ENCODE measurements at regions not wholly inside any gene's neighbourhood (a gene's known extent, or its start where the extent isn't known, plus 50 kb on each side); places are given as distances from the start of the nearest gene placed in this dataset.

GRCh38 chr7:84682543-84682942 lies 488.0 kb upstream of the SEMA3A start:
- H3K79me2 ChIP-seq (ENCODE audit: control insufficient read depth, insufficient read depth, low read length), result no peaks in the 10 kb centered on the region
- H3K27me3 ChIP-seq (replicated peaks in 1 of 2; ENCODE audit: control insufficient read depth in 2 of 2, insufficient read depth in 2 of 2, low read length in 1 of 2), result no peaks in the 10 kb centered on the region
- ChIA-PET POLR2A (no interaction called here), SMC1A (ENCODE audit: uncharacterized antibody, unreplicated experiment) (no interaction called here), RAD21 (ENCODE audit: unreplicated experiment) (interaction anchor here (1.0 kb wide), 1 partner anchor 15 kb away, joined by 3 read pairs; no protein-coding TSS in a partner anchor), CTCF (no interaction called here)
- DNase-seq (ENCODE audit: low read depth, low spot score) (no peak), FAIRE-seq (no peak), ATAC-seq (no peak)
- H3K9me3 ChIP-seq (replicated peaks; ENCODE audit: control insufficient read depth, insufficient read depth, low read length), result no peaks in the 10 kb centered on the region
- H3K27ac ChIP-seq (ENCODE audit: control insufficient read depth, insufficient read depth), result no peak overlapping the region
- no peaks in the 10 kb centered on the region for H3K36me3 ChIP-seq (ENCODE audit: control insufficient read depth in 2 of 2, insufficient read depth in 2 of 2, low read length in 1 of 2)
- H2AFZ ChIP-seq (ENCODE audit: control insufficient read depth, low read depth, low read length), result no peak overlapping the region
- H3K4me2 ChIP-seq (ENCODE audit: control insufficient read depth, insufficient read depth), result no peak overlapping the region
- no peak overlapping the region for H3K4me3 ChIP-seq
- no peaks in the 10 kb centered on the region for H4K20me1 ChIP-seq (ENCODE audit: control insufficient read depth, insufficient read depth)
- WGBS (ENCODE audit: insufficient coverage, insufficient replicate concordance, low lambda C conversion rate, missing lambda C conversion rate), result 46% methylated on average over 2 of the region's 2 CpGs
- intact Hi-C loops (cut with micrococcal nuclease; ENCODE audit: unreplicated experiment), result no loop called here
- in situ Hi-C loops (cut with MboI), result no loop called here
- TF ChIP-seq, protein P1, sequence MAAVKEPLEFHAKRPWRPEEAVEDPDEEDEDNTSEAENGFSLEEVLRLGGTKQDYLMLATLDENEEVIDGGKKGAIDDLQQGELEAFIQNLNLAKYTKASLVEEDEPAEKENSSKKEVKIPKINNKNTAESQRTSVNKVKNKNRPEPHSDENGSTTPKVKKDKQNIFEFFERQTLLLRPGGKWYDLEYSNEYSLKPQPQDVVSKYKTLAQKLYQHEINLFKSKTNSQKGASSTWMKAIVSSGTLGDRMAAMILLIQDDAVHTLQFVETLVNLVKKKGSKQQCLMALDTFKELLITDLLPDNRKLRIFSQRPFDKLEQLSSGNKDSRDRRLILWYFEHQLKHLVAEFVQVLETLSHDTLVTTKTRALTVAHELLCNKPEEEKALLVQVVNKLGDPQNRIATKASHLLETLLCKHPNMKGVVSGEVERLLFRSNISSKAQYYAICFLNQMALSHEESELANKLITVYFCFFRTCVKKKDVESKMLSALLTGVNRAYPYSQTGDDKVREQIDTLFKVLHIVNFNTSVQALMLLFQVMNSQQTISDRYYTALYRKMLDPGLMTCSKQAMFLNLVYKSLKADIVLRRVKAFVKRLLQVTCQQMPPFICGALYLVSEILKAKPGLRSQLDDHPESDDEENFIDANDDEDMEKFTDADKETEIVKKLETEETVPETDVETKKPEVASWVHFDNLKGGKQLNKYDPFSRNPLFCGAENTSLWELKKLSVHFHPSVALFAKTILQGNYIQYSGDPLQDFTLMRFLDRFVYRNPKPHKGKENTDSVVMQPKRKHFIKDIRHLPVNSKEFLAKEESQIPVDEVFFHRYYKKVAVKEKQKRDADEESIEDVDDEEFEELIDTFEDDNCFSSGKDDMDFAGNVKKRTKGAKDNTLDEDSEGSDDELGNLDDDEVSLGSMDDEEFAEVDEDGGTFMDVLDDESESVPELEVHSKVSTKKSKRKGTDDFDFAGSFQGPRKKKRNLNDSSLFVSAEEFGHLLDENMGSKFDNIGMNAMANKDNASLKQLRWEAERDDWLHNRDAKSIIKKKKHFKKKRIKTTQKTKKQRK (IDR thresholded peaks at IDR 0.05; ENCODE audit: low read depth, low read length), result no peak
- TF ChIP-seq RELB (IDR thresholded peaks at IDR 0.05; ENCODE audit: low read depth) (no peak), JUNB (IDR thresholded peaks at IDR 0.05) (no peak), SIX5 (IDR thresholded peaks at IDR 0.05; ENCODE audit: low read depth, low read length, severe bottlenecking) (no peak), SMAD5 (IDR thresholded peaks at IDR 0.05; ENCODE audit: low read depth) (no peak), STAT3 (IDR thresholded peaks at IDR 0.05; ENCODE audit: low read depth, low read length) (no peak), EGR1 (IDR thresholded peaks at IDR 0.05; ENCODE audit: borderline replicate concordance in 1 of 2, low read depth in 2 of 2, low read length in 2 of 2) (no peak), GATAD2B (conservative IDR thresholded peaks at IDR 0.05; ENCODE audit: low read depth) (no peak), SRF (IDR thresholded peaks at IDR 0.05; ENCODE audit: low read depth in 2 of 2, low read length in 2 of 2) (no peak)
- TF ChIP-seq, protein P2, sequence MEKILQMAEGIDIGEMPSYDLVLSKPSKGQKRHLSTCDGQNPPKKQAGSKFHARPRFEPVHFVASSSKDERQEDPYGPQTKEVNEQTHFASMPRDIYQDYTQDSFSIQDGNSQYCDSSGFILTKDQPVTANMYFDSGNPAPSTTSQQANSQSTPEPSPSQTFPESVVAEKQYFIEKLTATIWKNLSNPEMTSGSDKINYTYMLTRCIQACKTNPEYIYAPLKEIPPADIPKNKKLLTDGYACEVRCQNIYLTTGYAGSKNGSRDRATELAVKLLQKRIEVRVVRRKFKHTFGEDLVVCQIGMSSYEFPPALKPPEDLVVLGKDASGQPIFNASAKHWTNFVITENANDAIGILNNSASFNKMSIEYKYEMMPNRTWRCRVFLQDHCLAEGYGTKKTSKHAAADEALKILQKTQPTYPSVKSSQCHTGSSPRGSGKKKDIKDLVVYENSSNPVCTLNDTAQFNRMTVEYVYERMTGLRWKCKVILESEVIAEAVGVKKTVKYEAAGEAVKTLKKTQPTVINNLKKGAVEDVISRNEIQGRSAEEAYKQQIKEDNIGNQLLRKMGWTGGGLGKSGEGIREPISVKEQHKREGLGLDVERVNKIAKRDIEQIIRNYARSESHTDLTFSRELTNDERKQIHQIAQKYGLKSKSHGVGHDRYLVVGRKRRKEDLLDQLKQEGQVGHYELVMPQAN (conservative IDR thresholded peaks at IDR 0.05), result no peak
- no TSS peak for BruUV-seq (replicated peaks)
- no peak overlapping the region for H3K9ac ChIP-seq (ENCODE audit: control insufficient read depth, insufficient read depth, low read length)
- H3K4me1 ChIP-seq (ENCODE audit: control insufficient read depth, insufficient read depth, low read length), result no peaks in the 10 kb centered on the region

Data from GM12878 (cell line).